ENCODE measurements at regions not wholly inside any gene's neighbourhood (a gene's known extent, or its start where the extent isn't known, plus 50 kb on each side); places are given as distances from the start of the nearest gene placed in this dataset.

- CTCF ChIA-PET: no interaction called here
- DNase-seq (ENCODE audit: low read depth in 1 of 2, low spot score in 1 of 2): no peak
- ATAC-seq: no peak
- 72% methylated on average over 1 of the region's 1 CpG for WGBS (ENCODE audit: missing lambda C conversion rate)
- POLR2A ChIA-PET: no interaction called here
- H3K4me1 ChIP-seq: peaks cover 52% of the 10 kb centered on the region
- no peak for FAIRE-seq
- H3K4me2 ChIP-seq: peak overlapping the region; percentile 17; the same call in 1 of the 3 replicates
- peak overlapping the region; percentile 51 to 77; a peak in 5 of 6 replicates for H3K27ac ChIP-seq
- H3K4me3 ChIP-seq: no peak overlapping the region
- no peaks in the 10 kb centered on the region for H3K9me3 ChIP-seq
- TF ChIP-seq SMC3 (IDR thresholded peaks at IDR 0.05) (no peak), POLR2A (IDR thresholded peaks at IDR 0.05; ENCODE audit: low read length) (no peak), EHF (CRISPR knock-in tag; IDR thresholded peaks at IDR 0.05) (no peak), GATA3 (IDR thresholded peaks at IDR 0.05; ENCODE audit: borderline replicate concordance) (no peak), RFX5 (IDR thresholded peaks at IDR 0.05) (no peak), SREBF2 (IDR thresholded peaks at IDR 0.05) (no peak), ELK1 (IDR thresholded peaks at IDR 0.05; ENCODE audit: low read depth, low read length) (no peak), EP300 (IDR thresholded peaks at IDR 0.05) (no peak), CBX2 (IDR thresholded peaks at IDR 0.05; ENCODE audit: borderline replicate concordance, low read depth) (no peak), HES2 (IDR thresholded peaks at IDR 0.05) (no peak), HEYL (CRISPR knock-in tag; IDR thresholded peaks at IDR 0.05) (no peak), ATOH8 (CRISPR knock-in tag; IDR thresholded peaks at IDR 0.05; ENCODE audit: low read depth) (no peak), NFE2L2 (conservative IDR thresholded peaks at IDR 0.05; ENCODE audit: low read length) (no peak), NR3C1 (IDR thresholded peaks at IDR 0.05) (no peak), CHD4 (IDR thresholded peaks at IDR 0.05; ENCODE audit: borderline replicate concordance) (no peak), FOXS1 (CRISPR knock-in tag; IDR thresholded peaks at IDR 0.05) (no peak), ZNF302 (CRISPR knock-in tag; IDR thresholded peaks at IDR 0.05) (no peak)
Observed at GRCh38 chr2:234684466-234684865, 187.6 kb upstream of the ARL4C start.

GRCh38 chr2:234683950-234684349, 187.1 kb upstream of the ARL4C start:
- DNase-seq (ENCODE audit: low read depth in 1 of 2, low spot score in 1 of 2) (no peak), FAIRE-seq (no peak), ATAC-seq (no peak)
- no peaks in the 10 kb centered on the region for H3K9me3 ChIP-seq
- 47% methylated on average over 3 of the region's 3 CpGs for WGBS (ENCODE audit: missing lambda C conversion rate)
- TF ChIP-seq POLR2AphosphoS2 (conservative IDR thresholded peaks at IDR 0.05; ENCODE audit: low read length) (no peak), E2F6 (IDR thresholded peaks at IDR 0.05; ENCODE audit: borderline replicate concordance, low read depth) (no peak), BCL3 (IDR thresholded peaks at IDR 0.05) (no peak), CTCF (IDR thresholded peaks at IDR 0.05) (no peak), EHF (CRISPR knock-in tag; IDR thresholded peaks at IDR 0.05) (no peak), USF2 (IDR thresholded peaks at IDR 0.05) (no peak), FOSL2 (IDR thresholded peaks at IDR 0.05) (no peak), FOSL2 (CRISPR knock-in tag; IDR thresholded peaks at IDR 0.05) (no peak), HEYL (CRISPR knock-in tag; IDR thresholded peaks at IDR 0.05) (no peak), MYC (IDR thresholded peaks at IDR 0.05; ENCODE audit: borderline replicate concordance, low read length) (no peak), CEBPB (IDR thresholded peaks at IDR 0.05) (no peak), MAZ (IDR thresholded peaks at IDR 0.05; ENCODE audit: borderline replicate concordance, low read depth, low read length) (no peak), SREBF2 (IDR thresholded peaks at IDR 0.05) (no peak), JUN (IDR thresholded peaks at IDR 0.05) (no peak), CHD2 (IDR thresholded peaks at IDR 0.05; ENCODE audit: low read length, partially characterized antibody) (no peak), FOXS1 (CRISPR knock-in tag; IDR thresholded peaks at IDR 0.05) (no peak), ZC3H11A (IDR thresholded peaks at IDR 0.05) (no peak), CBX2 (IDR thresholded peaks at IDR 0.05; ENCODE audit: borderline replicate concordance, low read depth) (no peak)
- peak overlapping the region; percentile 51 to 77 for H3K27ac ChIP-seq
- peaks cover 58% of the 10 kb centered on the region for H3K4me1 ChIP-seq
- peak overlapping the region; percentile 17; the same call in 1 of the 3 replicates for H3K4me2 ChIP-seq
- ChIA-PET POLR2A (no interaction called here), CTCF (no interaction called here)
- H3K4me3 ChIP-seq: no peak overlapping the region
